IPS-20b (cell line): ENCODE measurements at regions not wholly inside any gene's neighbourhood (a gene's known extent, or its start where the extent isn't known, plus 50 kb on each side); places are given as distances from the start of the nearest gene placed in this dataset.

Experiments
- H3K27ac ChIP-seq: one replicate; pipeline ENCODE4 v1.5.1; 2013; ENCODE audit warnings: low read length
- H3K27me3 ChIP-seq: 2 replicates; pipeline ENCODE4 v1.6.1; 2013; ENCODE audit warnings: mild to moderate bottlenecking, low read length, inconsistent platforms; ENCODE audit not compliant: insufficient read depth
- H3K36me3 ChIP-seq: 2 replicates; pipeline ENCODE4 v1.6.1; 2013; ENCODE audit warnings: low read depth, mild to moderate bottlenecking, inconsistent platforms, low read length, moderate library complexity; ENCODE audit not compliant: insufficient read depth
- H3K4me1 ChIP-seq: 2 replicates; pipeline ENCODE4 v1.6.1; 2013; ENCODE audit warnings: mild to moderate bottlenecking, control low read depth, inconsistent platforms, low read length, moderate library complexity; ENCODE audit not compliant: insufficient read depth
- H3K4me3 ChIP-seq: 2 replicates; pipeline ENCODE4 v1.5.1; 2013; ENCODE audit warnings: mild to moderate bottlenecking, low read length, inconsistent platforms
- H3K9ac ChIP-seq: 2 replicates; pipeline ENCODE4 v1.6.1; 2013; ENCODE audit warnings: low read depth, mild to moderate bottlenecking, inconsistent platforms, low read length, moderate library complexity
- H3K9me3 ChIP-seq: 2 replicates; pipeline ENCODE4 v1.6.1; 2013; ENCODE audit warnings: mild to moderate bottlenecking, low read depth, low read length, inconsistent platforms; ENCODE audit not compliant: insufficient read depth

- Histone ChIP-seq H3K9me3 (no peaks in the 10 kb centered on the region), H3K4me1 (no peaks in the 10 kb centered on the region), H3K9ac (no peak overlapping the region), H3K27me3 (no peaks in the 10 kb centered on the region), H3K36me3 (no peaks in the 10 kb centered on the region), H3K4me3 (no peak overlapping the region), H3K27ac (no peak overlapping the region)
Observed at GRCh38 chr21:28268685-28269084, 724.0 kb downstream of the LTN1 start.

GRCh38 chr21:28267449-28267848 lies 725.2 kb downstream of the LTN1 start:
- Histone ChIP-seq H3K36me3 (no peaks in the 10 kb centered on the region), H3K9me3 (no peaks in the 10 kb centered on the region), H3K4me1 (no peaks in the 10 kb centered on the region), H3K27ac (no peak overlapping the region), H3K9ac (no peak overlapping the region), H3K27me3 (no peaks in the 10 kb centered on the region), H3K4me3 (no peak overlapping the region)

GRCh38 chr21:28266061-28266460 lies 726.6 kb downstream of the LTN1 start:
- no peaks in the 10 kb centered on the region for H3K9me3 ChIP-seq
- no peak overlapping the region for H3K9ac ChIP-seq
- no peak overlapping the region for H3K27ac ChIP-seq
- H3K4me3 ChIP-seq: no peak overlapping the region
- H3K4me1 ChIP-seq: no peaks in the 10 kb centered on the region
- no peaks in the 10 kb centered on the region for H3K27me3 ChIP-seq
- no peaks in the 10 kb centered on the region for H3K36me3 ChIP-seq

- Histone ChIP-seq H3K9me3 (no peaks in the 10 kb centered on the region), H3K27ac (no peak overlapping the region), H3K36me3 (no peaks in the 10 kb centered on the region), H3K27me3 (no peaks in the 10 kb centered on the region), H3K9ac (no peak overlapping the region), H3K4me1 (no peaks in the 10 kb centered on the region), H3K4me3 (no peak overlapping the region)
Observed at GRCh38 chr21:28263974-28264373, 728.7 kb downstream of the LTN1 start.

- no peak overlapping the region for H3K4me3 ChIP-seq
- H3K9me3 ChIP-seq: no peaks in the 10 kb centered on the region
- H3K27me3 ChIP-seq: no peaks in the 10 kb centered on the region
- H3K36me3 ChIP-seq: no peaks in the 10 kb centered on the region
- H3K9ac ChIP-seq: no peak overlapping the region
- no peak overlapping the region for H3K27ac ChIP-seq
- no peaks in the 10 kb centered on the region for H3K4me1 ChIP-seq
Observed at GRCh38 chr21:28261298-28261697, 731.4 kb downstream of the LTN1 start.

- H3K27ac ChIP-seq: no peak overlapping the region
- no peaks in the 10 kb centered on the region for H3K9me3 ChIP-seq
- no peaks in the 10 kb centered on the region for H3K4me1 ChIP-seq
- no peaks in the 10 kb centered on the region for H3K36me3 ChIP-seq
- H3K9ac ChIP-seq: no peak overlapping the region
- H3K4me3 ChIP-seq: no peak overlapping the region
- H3K27me3 ChIP-seq: no peaks in the 10 kb centered on the region
Observed at GRCh38 chr21:28257276-28257675, 735.4 kb downstream of the LTN1 start.

- H3K9me3 ChIP-seq: no peaks in the 10 kb centered on the region
- no peaks in the 10 kb centered on the region for H3K27me3 ChIP-seq
- H3K4me1 ChIP-seq: no peaks in the 10 kb centered on the region
- no peak overlapping the region for H3K4me3 ChIP-seq
- no peak overlapping the region for H3K9ac ChIP-seq
- H3K27ac ChIP-seq: no peak overlapping the region
- no peaks in the 10 kb centered on the region for H3K36me3 ChIP-seq
Observed at GRCh38 chr21:28256837-28257236, 735.8 kb downstream of the LTN1 start.

- H3K4me3 ChIP-seq: no peak overlapping the region
- H3K27ac ChIP-seq: no peak overlapping the region
- no peaks in the 10 kb centered on the region for H3K9me3 ChIP-seq
Observed at GRCh38 chr21:28256420-28256831, 736.3 kb downstream of the LTN1 start.

GRCh38 chr21:28253961-28254360 lies 738.7 kb downstream of the LTN1 start:
- no peaks in the 10 kb centered on the region for H3K27me3 ChIP-seq
- no peak overlapping the region for H3K27ac ChIP-seq
- H3K4me3 ChIP-seq: no peak overlapping the region
- H3K4me1 ChIP-seq: peaks cover 6% of the 10 kb centered on the region; the same call in 1 of the 2 replicates
- no peaks in the 10 kb centered on the region for H3K9me3 ChIP-seq
- H3K36me3 ChIP-seq: no peaks in the 10 kb centered on the region
- no peak overlapping the region for H3K9ac ChIP-seq

More at GRCh38 chr21:28256420-28256831, 736.3 kb downstream of the LTN1 start:
- Histone ChIP-seq H3K36me3 (no peaks in the 10 kb centered on the region), H3K4me1 (no peaks in the 10 kb centered on the region), H3K27me3 (no peaks in the 10 kb centered on the region), H3K9ac (no peak overlapping the region)

- Histone ChIP-seq H3K27ac (no peak overlapping the region), H3K4me1 (peaks cover 6% of the 10 kb centered on the region; the same call in 1 of the 2 replicates), H3K27me3 (no peaks in the 10 kb centered on the region), H3K9me3 (no peaks in the 10 kb centered on the region), H3K9ac (no peak overlapping the region), H3K4me3 (no peak overlapping the region), H3K36me3 (no peaks in the 10 kb centered on the region)
Observed at GRCh38 chr21:28253338-28253737, 739.3 kb downstream of the LTN1 start.

GRCh38 chr21:28252928-28253327 lies 739.7 kb downstream of the LTN1 start:
- Histone ChIP-seq H3K9me3 (no peaks in the 10 kb centered on the region), H3K27ac (no peak overlapping the region), H3K4me3 (no peak overlapping the region), H3K27me3 (no peaks in the 10 kb centered on the region), H3K36me3 (no peaks in the 10 kb centered on the region), H3K4me1 (peaks cover 6% of the 10 kb centered on the region; the same call in 1 of the 2 replicates), H3K9ac (no peak overlapping the region)

- Histone ChIP-seq H3K4me3 (no peak overlapping the region), H3K27me3 (no peaks in the 10 kb centered on the region), H3K9me3 (no peaks in the 10 kb centered on the region), H3K9ac (no peak overlapping the region), H3K36me3 (no peaks in the 10 kb centered on the region), H3K27ac (no peak overlapping the region), H3K4me1 (peaks cover 6% of the 10 kb centered on the region; the same call in 1 of the 2 replicates)
Observed at GRCh38 chr21:28250946-28251345, 741.7 kb downstream of the LTN1 start.
